ENCODE measurements at regions not wholly inside any gene's neighbourhood (a gene's known extent, or its start where the extent isn't known, plus 50 kb on each side); places are given as distances from the start of the nearest gene placed in this dataset.

GRCh38 chr6:164990901-164991300, 318.5 kb downstream of the C6orf118 start:
- TF ChIP-seq CTCF (IDR thresholded peaks at IDR 0.05; ENCODE audit: low read depth, low read length): no peak
- TF ChIP-seq EZH2phosphoT487 (IDR thresholded peaks at IDR 0.05; ENCODE audit: low read depth): no peak
